HFF-Myc (cell line): ENCODE measurements at regions not wholly inside any gene's neighbourhood (a gene's known extent, or its start where the extent isn't known, plus 50 kb on each side); places are given as distances from the start of the nearest gene placed in this dataset.
A peak's percentile ranks its signal among the peaks of the same experiment; 100 is the strongest.

Source experiments
- DNase-seq: peaks from one replicate; pipeline ENCODE4 v3.0.0-alpha.2; 2011; ENCODE audit warnings: low read depth; ENCODE audit errors: extremely low read depth
- H3K4me3 ChIP-seq: replicated peaks from 2 replicates; pipeline ENCODE4 v1.5.1; 2011; ENCODE audit warnings: low read depth, mild to moderate bottlenecking, control low read depth, low read length
- CTCF ChIP-seq: IDR thresholded peaks from 2 replicates; pipeline ENCODE4 v1.5.1; 2012; ENCODE audit warnings: mild to moderate bottlenecking, low read depth, low read length, control low read depth; ENCODE audit errors: missing control alignments

GRCh38 chr4:80133240-80133783, 60.3 kb upstream of the ANTXR2 start:
- no peak for DNase-seq
- no peak for TF ChIP-seq CTCF
- no peak overlapping the region for H3K4me3 ChIP-seq

GRCh38 chr4:80129785-80130184, 56.8 kb upstream of the ANTXR2 start:
- TF ChIP-seq CTCF, result no peak
- no peak for DNase-seq
- H3K4me3 ChIP-seq, result no peak overlapping the region

GRCh38 chr4:80128941-80129340, 55.9 kb upstream of the ANTXR2 start:
- no peak for TF ChIP-seq CTCF
- H3K4me3 ChIP-seq, result no peak overlapping the region
- DNase-seq, result no peak

GRCh38 chr4:80127870-80128419, 54.9 kb upstream of the ANTXR2 start:
- TF ChIP-seq CTCF, result no peak

GRCh38 chr4:80126435-80126834, 53.4 kb upstream of the ANTXR2 start:
- TF ChIP-seq CTCF, result no peak
- no peak overlapping the region for H3K4me3 ChIP-seq
- no peak for DNase-seq

More at GRCh38 chr4:80127870-80128419, 54.9 kb upstream of the ANTXR2 start:
- H3K4me3 ChIP-seq, result no peak overlapping the region
- no peak for DNase-seq

GRCh38 chr4:80125252-80126177, 52.5 kb upstream of the ANTXR2 start:
- no peak overlapping the region for H3K4me3 ChIP-seq
- TF ChIP-seq CTCF, result peak; percentile 55
- peak; percentile 16 for DNase-seq
